CD4-positive, alpha-beta T cell treated with Interferon alpha-2 for 1 hour (primary cell): ENCODE measurements at regions not wholly inside any gene's neighbourhood (a gene's known extent, or its start where the extent isn't known, plus 50 kb on each side); places are given as distances from the start of the nearest gene placed in this dataset.

ENCODE experiments used
- DNase-seq, 2 donors: peaks; one replicate each; pipeline ENCODE4 v3.0.0-alpha.2; 2020 to 2022

DNA sequence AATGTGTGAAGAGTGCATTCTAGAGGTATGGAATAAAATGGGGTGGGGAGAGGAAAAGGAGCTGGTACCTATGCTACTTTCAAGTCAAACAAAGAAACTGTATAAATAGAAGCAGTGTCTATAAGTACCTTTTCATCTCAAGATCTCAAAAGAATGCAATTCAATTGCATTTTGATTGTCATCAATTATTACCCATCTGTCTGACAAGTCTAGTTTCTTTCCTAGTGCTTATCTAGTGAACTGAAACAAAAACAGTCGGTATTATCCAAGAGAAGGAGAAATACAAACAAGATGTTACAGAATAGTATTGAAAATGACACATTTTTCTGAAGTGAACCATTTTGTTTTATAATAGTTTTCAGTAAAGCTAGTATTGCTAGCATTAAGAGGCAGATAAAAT is 754.5 kb upstream of the LRRN3 start:
- DNase-seq, result no peak

- DNase-seq, result no peak
Measured at GRCh38 chr7:110337646-110338045, 753.3 kb upstream of the LRRN3 start.

- no peak for DNase-seq
Measured at GRCh38 chr7:110347081-110347480, 743.8 kb upstream of the LRRN3 start.

DNA sequence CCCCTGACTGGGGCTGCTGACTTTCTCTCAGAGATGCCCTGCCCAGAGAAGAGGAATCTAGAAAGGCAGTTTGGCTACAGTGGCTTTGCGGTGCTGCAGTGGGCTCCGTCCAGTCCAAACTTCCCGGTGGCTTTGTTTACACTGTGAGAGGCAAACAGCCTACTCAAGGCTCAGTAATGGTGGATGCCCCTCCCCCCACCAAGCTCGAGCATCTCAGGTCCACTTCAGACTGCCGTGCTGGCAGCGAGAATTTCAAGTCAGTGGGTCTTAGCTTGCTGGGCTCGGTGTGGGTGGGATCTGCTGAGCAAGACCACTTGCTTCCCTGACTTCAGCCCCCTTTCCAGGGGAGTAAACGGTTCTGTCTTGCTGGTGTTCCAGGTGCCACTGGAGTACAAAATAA is 734.5 kb upstream of the LRRN3 start:
- no peak for DNase-seq

DNA sequence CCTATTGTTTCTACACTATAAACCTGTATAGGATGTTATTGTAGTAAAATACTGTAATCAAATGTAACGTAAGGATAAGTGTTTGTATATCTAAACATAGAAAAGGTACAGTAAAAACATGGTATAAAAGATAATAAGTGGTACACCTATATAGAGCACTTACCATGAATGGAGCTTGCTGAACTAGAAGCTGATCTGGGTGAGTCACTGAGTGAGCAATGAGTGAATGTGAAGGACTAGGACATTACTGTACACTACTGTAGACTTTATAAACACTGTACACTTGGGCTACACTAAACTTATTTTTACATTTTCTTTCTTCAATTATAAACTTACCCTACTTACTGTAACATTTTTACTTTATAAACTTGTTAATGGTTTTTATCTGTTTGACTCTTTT is 732.9 kb upstream of the LRRN3 start:
- DNase-seq, result no peak

DNA sequence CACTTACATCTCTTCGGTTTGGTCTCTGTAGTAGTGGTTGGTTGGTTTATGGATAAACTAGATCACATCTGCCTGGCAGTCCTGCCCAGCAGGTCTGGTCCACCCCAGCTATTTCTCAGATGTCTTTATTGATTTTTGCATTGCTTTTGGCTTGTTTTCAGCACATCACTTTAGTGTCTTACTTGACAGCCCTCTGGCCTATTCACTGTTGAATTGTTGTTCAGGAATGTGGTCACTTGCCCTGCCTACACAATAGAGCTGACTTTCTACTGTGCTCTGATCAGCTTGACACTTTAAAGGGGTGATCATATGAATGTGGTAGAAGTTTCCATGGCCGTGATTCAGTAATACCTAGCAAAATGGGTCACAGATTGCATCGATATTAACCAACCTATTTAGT is 719.2 kb upstream of the LRRN3 start:
- no peak for DNase-seq

DNA sequence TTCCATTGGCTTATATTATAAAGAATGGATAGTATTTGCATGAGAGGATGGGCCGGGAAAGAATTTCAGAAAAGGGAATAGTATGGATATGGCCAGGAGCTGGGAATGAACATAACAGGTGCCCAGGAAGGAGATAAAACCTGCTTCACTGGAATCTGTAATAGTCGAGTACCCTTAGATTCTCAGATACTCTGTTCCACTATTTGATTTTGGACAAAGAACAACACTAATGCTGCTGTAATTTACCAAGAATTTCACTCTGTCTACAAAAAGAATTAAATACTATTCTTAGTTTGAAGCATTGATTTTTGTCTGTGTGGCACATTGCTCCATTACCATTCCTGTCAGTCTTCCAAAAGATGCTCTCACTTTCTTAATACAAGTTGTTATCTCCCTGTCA is 718.2 kb upstream of the LRRN3 start:
- no peak for DNase-seq

GRCh38 chr7:110373416-110373815 is 717.5 kb upstream of the LRRN3 start:
- no peak for DNase-seq

DNA sequence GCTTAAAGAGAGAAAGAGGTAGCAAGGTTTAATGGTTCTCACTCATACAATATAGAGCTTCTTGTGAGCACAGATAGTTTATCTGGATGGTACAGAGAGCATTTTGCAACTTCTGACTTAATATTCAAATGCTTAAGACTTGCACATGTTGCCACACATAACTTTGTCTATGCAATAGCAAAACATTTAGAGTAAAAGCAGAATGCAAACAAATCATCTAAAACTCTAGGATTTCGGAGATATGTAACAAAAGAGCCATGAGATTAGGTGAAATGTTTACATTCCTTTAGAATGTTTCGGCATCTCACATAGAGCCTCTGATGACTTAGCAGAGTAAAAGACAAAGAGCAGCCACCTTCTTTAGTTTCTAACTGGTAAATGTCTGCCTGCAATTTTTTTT is 717.1 kb upstream of the LRRN3 start:
- no peak for DNase-seq

DNA sequence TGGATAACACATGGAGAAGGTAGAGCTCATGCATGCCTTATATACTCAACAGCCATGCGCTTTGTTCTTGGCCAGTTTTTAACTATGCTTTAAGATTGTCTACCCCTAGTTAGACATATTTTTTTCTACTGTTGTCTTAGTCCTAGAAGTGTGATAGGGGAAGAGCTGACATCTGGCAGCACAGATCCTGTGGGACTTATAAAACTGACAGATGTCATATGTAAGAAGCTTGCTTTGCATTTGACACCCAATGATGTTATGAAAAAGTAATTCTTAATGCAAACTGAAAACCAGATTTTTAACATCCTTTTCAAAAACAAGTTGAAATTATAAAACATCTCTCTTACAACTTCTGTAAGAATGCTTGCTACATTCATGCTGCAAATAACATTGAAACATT is 715.9 kb upstream of the LRRN3 start:
- DNase-seq, result no peak

DNA sequence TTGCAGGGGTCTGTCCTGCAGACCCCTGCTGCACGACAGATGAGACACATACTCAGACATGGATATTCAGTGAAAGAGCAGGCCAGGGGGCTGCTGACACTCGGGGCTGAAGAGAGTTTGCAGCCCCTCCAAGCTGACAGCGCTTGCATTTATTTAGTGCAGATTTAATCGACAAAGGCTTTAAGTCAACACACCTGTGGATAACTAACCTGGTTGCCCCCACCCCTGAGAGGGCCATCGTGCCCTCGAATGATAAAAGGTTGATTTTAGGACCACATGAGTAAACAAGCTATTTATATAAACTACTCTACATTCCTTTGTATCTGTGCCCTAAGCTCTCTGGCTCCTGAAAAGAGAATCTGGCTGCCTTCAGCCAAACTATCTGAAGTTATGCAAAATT is 708.2 kb upstream of the LRRN3 start:
- DNase-seq, result no peak

DNA sequence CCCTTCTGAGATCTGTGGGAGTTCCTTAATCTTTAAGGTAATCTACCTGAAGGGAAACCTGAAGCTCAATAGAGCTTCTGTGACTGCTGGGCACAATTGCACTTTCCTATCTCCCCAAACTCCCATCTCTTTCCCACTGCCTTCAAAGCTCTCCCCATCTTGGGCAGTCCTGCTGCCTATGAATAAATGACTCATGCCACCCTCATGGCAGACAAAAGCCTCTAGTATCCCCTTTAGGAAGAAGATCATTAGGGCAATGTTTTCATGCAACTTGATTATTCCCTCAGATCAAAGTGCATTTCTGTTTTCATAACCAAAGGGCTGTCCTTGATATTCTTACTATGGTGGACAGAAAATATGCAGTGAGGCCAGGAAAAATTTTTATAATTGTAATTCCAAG is 704.9 kb upstream of the LRRN3 start:
- DNase-seq, result no peak

DNA sequence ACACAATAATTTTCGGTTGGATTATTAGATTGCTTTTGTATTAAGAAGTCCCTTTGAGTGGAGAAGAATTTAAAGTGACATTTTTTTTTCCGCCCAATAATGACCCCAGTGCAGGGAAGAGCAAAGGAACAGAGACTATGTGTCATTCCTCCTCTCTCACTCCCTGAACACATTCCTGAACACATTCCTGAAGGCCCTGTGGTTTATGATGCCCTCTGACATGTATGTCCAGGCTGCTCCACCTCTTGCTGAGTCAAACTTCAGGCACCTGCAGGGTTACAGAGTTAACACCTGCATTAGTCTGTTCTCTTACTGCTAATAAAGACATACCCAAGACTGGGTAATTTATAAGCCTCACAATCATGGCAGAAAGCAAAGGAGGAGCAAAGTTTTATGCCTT is 704.0 kb upstream of the LRRN3 start:
- no peak for DNase-seq

DNA sequence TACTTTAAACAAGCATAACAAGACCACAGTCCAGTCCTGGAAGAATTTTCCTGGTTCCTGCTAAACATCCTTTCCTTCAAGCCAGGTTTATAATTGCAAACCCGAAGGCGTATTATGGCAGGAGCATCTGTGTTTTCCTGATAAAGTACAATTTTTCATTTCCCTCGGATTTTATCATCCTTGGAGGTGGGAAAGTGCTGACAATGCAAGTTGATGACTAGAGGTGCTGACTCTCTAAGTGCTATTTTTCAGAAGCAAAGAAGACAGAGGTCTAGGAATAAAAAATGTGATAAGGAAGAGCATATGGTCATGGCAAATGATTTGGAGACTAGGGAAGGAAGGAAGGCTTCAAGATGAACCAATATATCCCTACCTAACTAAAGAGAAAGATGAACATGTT is 703.2 kb upstream of the LRRN3 start:
- DNase-seq, result no peak

GRCh38 chr7:110388457-110388856 is 702.5 kb upstream of the LRRN3 start:
- DNase-seq, result no peak

DNA sequence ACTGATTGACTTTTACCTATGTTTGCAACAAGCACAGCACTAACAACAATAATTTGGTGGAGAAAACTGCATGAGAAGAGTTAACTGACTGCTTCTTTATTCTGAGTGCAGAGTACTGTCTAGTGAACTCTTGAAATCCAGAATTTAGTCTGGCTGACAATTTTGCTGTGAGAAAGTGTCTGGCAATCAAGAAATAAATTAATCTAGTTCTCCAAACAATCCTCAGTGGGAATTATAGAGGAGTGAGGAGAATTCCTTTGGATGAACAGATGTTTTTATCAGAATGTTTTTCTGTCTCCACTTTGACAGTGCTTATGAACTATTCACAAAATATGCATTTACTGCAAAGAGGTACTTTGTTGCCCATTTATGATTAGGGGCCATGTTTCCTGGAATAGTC is 694.9 kb upstream of the LRRN3 start:
- no peak for DNase-seq

DNA sequence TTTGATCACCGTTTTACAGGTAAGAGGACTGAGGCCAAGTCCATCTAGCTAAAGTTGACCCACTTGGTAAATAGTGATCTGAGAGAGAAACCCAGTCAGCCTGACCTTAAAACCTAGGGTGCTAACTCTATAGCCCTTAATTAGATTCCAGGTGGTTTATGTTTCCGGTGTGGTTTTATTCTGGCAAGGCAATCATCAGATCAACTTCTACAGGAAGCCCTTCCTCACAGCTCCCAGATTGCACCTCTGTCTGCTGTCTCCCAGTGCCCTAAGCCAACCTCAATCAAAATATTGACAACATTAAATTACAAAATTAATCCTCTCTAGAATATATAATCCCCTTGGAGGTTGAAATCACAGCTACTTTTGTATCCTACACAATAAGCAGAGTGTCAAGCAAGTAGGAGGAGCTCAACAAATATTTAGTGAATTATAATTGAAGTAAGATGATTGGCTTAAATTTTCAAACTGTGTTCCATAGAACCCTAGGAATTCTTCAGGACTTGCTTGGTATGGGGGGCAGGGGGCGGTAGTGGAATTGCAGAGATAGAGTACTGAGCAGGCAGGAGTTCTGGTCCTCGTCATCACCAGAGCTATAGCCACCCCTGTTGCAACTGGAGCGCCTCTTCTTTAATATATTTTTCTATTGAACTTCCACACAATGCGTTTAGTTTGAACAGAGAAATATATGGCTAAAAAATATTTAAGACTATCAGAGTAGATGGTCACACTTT is 692.8 kb upstream of the LRRN3 start:
- no peak for DNase-seq

DNA sequence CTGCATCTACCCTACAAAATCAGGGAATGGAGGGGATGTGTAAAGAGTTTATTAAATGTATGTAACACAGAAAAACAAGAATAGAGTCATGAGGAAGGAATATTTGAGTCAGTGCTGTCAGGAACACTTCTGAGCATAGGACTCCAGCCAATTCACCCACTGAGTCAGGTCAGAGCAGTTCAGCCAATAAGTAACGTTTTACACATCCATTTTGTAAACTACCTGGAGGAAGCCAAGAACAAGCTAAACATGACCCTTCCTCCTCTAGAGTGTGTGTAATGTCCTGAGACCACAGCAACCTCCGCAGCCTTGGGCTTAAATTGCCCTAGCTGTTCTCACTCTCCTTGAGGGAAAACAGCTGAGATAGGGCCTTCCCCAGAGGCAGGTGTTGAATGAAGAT is 691.5 kb upstream of the LRRN3 start:
- no peak for DNase-seq

- no peak for DNase-seq
Measured at GRCh38 chr7:110400411-110400810, 690.5 kb upstream of the LRRN3 start.

DNA sequence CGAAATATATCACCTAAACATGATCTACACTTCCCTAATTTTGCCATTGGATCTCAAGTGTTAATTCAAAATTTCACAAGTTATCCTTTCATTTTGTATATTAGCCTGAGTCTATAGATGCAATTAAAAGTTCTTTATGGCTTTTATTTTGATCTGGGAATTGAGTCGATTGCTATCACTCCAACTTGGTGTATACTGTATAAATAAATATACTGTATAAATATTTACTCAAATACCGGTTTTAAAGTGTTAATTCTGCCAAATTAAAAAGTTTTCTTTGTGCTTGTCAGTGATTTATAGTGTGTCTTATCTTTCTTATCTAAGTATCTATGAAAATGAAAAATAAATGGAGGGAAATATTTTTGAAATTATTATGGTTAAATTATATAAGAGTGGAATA is 683.7 kb upstream of the LRRN3 start:
- no peak for DNase-seq

DNA sequence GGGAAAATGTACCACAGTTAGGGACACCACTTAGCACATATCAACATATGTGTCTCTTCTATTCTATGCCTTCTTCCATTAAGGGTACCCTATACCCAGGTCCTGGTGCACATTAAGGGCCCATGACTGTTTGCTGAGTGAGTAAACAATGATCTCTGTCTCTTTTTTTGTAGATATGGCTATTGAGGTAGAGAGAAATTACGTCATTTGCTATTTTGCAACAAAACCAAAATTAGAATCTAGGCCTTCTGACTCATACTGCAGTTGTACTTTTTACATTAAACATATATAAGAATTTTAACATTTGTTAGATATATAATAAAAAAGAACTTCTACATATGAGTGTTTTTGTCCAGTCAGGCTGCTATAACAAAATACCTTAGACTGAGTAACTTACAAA is 683.2 kb upstream of the LRRN3 start:
- DNase-seq, result no peak

DNA sequence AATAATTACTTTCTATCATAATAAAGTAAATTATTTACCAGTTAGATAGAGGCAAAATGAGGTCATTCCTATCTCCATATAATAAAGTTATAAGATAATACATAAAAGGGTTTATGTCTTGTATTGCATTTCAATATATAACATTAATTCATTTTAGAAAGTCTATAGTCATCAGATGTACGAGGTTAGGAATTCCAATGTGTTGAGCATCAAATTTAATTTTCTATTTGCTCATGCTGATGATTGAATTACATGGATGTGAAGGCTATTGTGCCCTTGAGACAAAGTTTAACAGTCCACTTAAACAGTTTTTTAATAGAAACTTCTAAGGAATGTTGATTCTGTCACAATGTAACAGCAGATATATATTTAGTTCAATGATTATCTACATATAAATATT is 678.3 kb upstream of the LRRN3 start:
- DNase-seq, result no peak

DNA sequence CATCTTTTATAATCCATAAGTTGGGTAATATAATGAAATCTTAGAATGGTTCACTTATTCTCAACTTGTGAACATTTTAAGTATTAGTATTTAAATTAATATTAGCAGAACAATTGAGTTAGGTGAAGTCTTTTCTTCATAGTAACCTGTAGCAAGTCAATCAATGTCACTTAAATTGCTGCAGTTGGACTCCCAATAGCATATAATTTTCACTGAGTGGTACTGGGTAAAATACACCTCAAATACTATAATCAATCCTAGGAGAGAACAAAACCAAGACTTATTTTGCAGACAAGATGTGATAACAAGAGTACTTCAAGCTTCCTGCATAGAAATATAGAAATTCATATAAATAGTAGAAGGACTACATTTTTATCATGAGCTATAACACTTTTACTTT is 677.9 kb upstream of the LRRN3 start:
- DNase-seq, result no peak

- no peak for DNase-seq
Measured at GRCh38 chr7:110417611-110418010, 673.3 kb upstream of the LRRN3 start.

DNA sequence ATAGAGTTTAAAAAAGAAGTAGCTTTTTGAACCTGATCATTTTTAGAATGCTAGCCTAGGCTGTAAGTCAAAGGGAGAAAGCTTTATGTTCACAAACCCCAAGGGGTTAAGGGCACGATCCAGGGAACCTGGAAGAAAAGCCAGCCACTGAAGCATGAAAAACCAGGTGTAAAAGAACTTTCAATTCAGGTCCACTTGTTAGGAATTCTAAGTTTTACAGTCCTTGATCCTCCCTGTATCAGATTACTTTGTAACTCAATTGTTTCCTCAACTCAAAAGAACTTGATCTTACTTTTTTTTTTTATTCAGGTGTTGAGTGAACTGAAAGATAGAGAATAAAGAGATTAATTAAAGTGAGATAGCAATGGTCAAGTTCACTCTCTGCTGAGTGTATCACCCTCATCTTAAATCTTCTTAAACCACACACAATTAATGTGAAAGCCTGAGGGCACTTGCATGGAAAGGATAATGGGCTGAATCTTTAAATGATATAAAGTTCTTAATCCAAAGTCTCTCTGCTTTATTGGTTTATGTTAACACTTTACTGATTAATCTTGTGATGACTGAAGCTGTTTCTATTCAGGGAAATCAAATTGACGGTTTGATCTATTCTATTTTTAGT is 672.2 kb upstream of the LRRN3 start:
- no peak for DNase-seq
